ENCODE measurements at regions not wholly inside any gene's neighbourhood (a gene's known extent, or its start where the extent isn't known, plus 50 kb on each side); places are given as distances from the start of the nearest gene placed in this dataset.

DNA sequence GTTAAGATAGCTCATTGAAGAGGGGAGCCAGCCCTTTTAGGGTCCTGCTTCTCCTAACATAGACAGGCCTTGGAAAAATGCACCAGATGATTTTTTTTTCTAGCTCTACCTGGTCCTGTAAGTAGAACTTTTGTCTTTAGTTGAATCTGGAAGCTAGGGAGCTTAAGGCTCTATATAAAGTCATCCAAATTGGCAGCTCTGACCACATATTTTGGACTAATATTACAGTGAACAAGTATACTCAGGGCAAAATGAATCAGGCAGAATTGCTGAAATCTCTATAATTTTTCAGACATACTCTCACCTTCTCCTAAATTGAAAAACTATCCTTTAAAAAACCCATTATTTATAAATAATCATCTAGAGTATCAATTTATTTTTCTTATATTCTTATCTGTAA lies 375.6 kb downstream of the OSTF1 start:
- TF ChIP-seq, protein P1, sequence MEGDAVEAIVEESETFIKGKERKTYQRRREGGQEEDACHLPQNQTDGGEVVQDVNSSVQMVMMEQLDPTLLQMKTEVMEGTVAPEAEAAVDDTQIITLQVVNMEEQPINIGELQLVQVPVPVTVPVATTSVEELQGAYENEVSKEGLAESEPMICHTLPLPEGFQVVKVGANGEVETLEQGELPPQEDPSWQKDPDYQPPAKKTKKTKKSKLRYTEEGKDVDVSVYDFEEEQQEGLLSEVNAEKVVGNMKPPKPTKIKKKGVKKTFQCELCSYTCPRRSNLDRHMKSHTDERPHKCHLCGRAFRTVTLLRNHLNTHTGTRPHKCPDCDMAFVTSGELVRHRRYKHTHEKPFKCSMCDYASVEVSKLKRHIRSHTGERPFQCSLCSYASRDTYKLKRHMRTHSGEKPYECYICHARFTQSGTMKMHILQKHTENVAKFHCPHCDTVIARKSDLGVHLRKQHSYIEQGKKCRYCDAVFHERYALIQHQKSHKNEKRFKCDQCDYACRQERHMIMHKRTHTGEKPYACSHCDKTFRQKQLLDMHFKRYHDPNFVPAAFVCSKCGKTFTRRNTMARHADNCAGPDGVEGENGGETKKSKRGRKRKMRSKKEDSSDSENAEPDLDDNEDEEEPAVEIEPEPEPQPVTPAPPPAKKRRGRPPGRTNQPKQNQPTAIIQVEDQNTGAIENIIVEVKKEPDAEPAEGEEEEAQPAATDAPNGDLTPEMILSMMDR (IDR thresholded peaks at IDR 0.05) = no peak
- TF ChIP-seq, protein P2, sequence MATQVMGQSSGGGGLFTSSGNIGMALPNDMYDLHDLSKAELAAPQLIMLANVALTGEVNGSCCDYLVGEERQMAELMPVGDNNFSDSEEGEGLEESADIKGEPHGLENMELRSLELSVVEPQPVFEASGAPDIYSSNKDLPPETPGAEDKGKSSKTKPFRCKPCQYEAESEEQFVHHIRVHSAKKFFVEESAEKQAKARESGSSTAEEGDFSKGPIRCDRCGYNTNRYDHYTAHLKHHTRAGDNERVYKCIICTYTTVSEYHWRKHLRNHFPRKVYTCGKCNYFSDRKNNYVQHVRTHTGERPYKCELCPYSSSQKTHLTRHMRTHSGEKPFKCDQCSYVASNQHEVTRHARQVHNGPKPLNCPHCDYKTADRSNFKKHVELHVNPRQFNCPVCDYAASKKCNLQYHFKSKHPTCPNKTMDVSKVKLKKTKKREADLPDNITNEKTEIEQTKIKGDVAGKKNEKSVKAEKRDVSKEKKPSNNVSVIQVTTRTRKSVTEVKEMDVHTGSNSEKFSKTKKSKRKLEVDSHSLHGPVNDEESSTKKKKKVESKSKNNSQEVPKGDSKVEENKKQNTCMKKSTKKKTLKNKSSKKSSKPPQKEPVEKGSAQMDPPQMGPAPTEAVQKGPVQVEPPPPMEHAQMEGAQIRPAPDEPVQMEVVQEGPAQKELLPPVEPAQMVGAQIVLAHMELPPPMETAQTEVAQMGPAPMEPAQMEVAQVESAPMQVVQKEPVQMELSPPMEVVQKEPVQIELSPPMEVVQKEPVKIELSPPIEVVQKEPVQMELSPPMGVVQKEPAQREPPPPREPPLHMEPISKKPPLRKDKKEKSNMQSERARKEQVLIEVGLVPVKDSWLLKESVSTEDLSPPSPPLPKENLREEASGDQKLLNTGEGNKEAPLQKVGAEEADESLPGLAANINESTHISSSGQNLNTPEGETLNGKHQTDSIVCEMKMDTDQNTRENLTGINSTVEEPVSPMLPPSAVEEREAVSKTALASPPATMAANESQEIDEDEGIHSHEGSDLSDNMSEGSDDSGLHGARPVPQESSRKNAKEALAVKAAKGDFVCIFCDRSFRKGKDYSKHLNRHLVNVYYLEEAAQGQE (IDR thresholded peaks at IDR 0.05; ENCODE audit: insufficient read depth in 1 of 2, low read depth in 2 of 2, low read length in 1 of 2) = no peak
- TF ChIP-seq TCF7L2 (IDR thresholded peaks at IDR 0.05; ENCODE audit: low read depth, low read length) (no peak), POLR2AphosphoS5 (IDR thresholded peaks at IDR 0.05; ENCODE audit: low read depth, low read length) (no peak), SIN3A (IDR thresholded peaks at IDR 0.05; ENCODE audit: borderline replicate concordance, insufficient read depth, low read depth, low read length) (no peak)
- CTCF ChIA-PET = no interaction called here
- intact Hi-C loops (cut with micrococcal nuclease; ENCODE audit: unreplicated experiment) (no loop called here), in situ Hi-C loops (cut with HindIII; ENCODE audit: low pct_unique_long_range_greater_than_20kb, low sequenced_read_pairs) (no loop called here)
- no peaks in the 10 kb centered on the region for H3K27me3 ChIP-seq (ENCODE audit: control insufficient read depth, insufficient read depth, low read length)
- BruUV-seq (replicated peaks) = no TSS peak
- no peaks in the 10 kb centered on the region for H3K9me3 ChIP-seq (ENCODE audit: control insufficient read depth, insufficient read depth, low read depth, low read length)
- DNase-seq (ENCODE audit: low read depth, low spot score) (no peak), ATAC-seq (no peak)
- POLR2A ChIA-PET = no interaction called here
- H3K4me1 ChIP-seq (ENCODE audit: control insufficient read depth, insufficient read depth, low read length) = no peaks in the 10 kb centered on the region
- no peak overlapping the region for H3K27ac ChIP-seq (ENCODE audit: low read length)
- no peaks in the 10 kb centered on the region for H3K36me3 ChIP-seq (ENCODE audit: control insufficient read depth, insufficient read depth, low read length)
- no peak overlapping the region for H3K4me3 ChIP-seq (ENCODE audit: low read depth in 2 of 2, low read length in 2 of 2)

DNA sequence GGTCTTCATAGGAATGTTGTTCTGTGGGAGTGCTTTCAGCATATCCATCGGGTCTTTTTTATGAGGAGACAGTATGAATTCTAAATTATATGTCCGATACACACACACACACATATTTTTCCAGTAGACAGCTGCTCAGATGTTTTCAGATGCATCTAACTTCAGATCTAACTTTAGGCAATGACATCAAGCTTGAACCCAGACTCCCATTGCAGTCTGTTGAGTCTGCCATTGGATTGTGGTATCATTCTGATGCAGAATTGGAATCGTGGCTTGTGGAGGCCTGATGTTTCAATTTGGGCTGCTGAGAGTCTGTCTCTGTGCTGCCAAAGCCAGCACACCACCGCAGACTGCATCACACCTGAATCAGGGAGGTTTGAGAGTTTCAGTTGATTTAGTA lies 376.4 kb downstream of the OSTF1 start:
- CTCF ChIA-PET = no interaction called here
- no peaks in the 10 kb centered on the region for H3K4me1 ChIP-seq (ENCODE audit: control insufficient read depth, insufficient read depth, low read length)
- H3K27me3 ChIP-seq (ENCODE audit: control insufficient read depth, insufficient read depth, low read length) = no peaks in the 10 kb centered on the region
- DNase-seq (ENCODE audit: low read depth, low spot score) (no peak), ATAC-seq (no peak)
- BruUV-seq (replicated peaks) = no TSS peak
- intact Hi-C loops (cut with micrococcal nuclease; ENCODE audit: unreplicated experiment) (no loop called here), in situ Hi-C loops (cut with HindIII; ENCODE audit: low pct_unique_long_range_greater_than_20kb, low sequenced_read_pairs) (no loop called here)
- TF ChIP-seq, protein P1 (IDR thresholded peaks at IDR 0.05) = no peak
- TF ChIP-seq POLR2AphosphoS5 (IDR thresholded peaks at IDR 0.05; ENCODE audit: low read depth, low read length) (no peak), TCF7L2 (IDR thresholded peaks at IDR 0.05; ENCODE audit: low read depth, low read length) (no peak), SIN3A (IDR thresholded peaks at IDR 0.05; ENCODE audit: borderline replicate concordance, insufficient read depth, low read depth, low read length) (no peak)
- TF ChIP-seq, protein P2 (IDR thresholded peaks at IDR 0.05; ENCODE audit: insufficient read depth in 1 of 2, low read depth in 2 of 2, low read length in 1 of 2) = no peak
- H3K9me3 ChIP-seq (ENCODE audit: control insufficient read depth, insufficient read depth, low read depth, low read length) = no peaks in the 10 kb centered on the region
- POLR2A ChIA-PET = no interaction called here
- H3K27ac ChIP-seq (ENCODE audit: low read length) = no peak overlapping the region
- no peaks in the 10 kb centered on the region for H3K36me3 ChIP-seq (ENCODE audit: control insufficient read depth, insufficient read depth, low read length)
- no peak overlapping the region for H3K4me3 ChIP-seq (ENCODE audit: low read depth in 2 of 2, low read length in 2 of 2)
